Adrenal gland (tissue), 9 donors: ENCODE measurements at regions not wholly inside any gene's neighbourhood (a gene's known extent, or its start where the extent isn't known, plus 50 kb on each side); places are given as distances from the start of the nearest gene placed in this dataset.

Source experiments
- DNase-seq, 7 donors: peaks; one replicate each; pipeline ENCODE4 v3.0.0-alpha.2; 2019 to 2020
- H3K27ac ChIP-seq, 5 donors: fragments of 200-600 bp; sonication (generic) in 4 of 5; 1 replicate in 3 of 5; 2 replicates in 2 of 5; pipeline versions ENCODE4 v1.5.1 to v1.8.0; 2016 to 2020; ENCODE audit warnings: mild to moderate bottlenecking in 1 of 5
- H3K27me3 ChIP-seq: fragments of 200-600 bp; 2 replicates; pipeline ENCODE4 v1.8.0; 2021
- H3K36me3 ChIP-seq, 2 donors: fragments of 200-600 bp; replicated peaks in 1 of 2; 1 replicate in 1 of 2; 2 replicates in 1 of 2; pipeline versions ENCODE4 v1.5.1 to v1.8.0; 2018 to 2022
- H3K4me1 ChIP-seq, 2 donors: fragments of 200-600 bp; replicated peaks in 1 of 2; 1 replicate in 1 of 2; 2 replicates in 1 of 2; pipeline versions ENCODE4 v1.5.1 to v1.8.0; 2018 to 2021
- H3K4me3 ChIP-seq, 4 donors: fragments of 200-600 bp; sonication (generic) in 3 of 4; one replicate each; pipeline ENCODE4 v1.5.1; 2016 to 2018
- H3K9me3 ChIP-seq, 3 donors: fragments of 200-600 bp; sonication (generic) in 1 of 3; replicated peaks in 1 of 3; 1 replicate in 2 of 3; 2 replicates in 1 of 3; pipeline versions ENCODE4 v1.5.1 to v1.8.0; 2016 to 2021
- CTCF ChIP-seq, 6 experiments: fragments of 450-650 bp in 4 of 6; fragments of 200-600 bp in 2 of 6; sonication (generic) in 1 of 6; IDR thresholded peaks; 1 replicate in 5 of 6; 2 replicates in 1 of 6; pipeline versions ENCODE4 v1.5.1 to v1.8.0; 2016 to 2021; ENCODE audit warnings: antibody characterized with exemption in 6 of 6, mild to moderate bottlenecking in 2 of 6, moderate library complexity in 1 of 6
- POLR2A ChIP-seq, 2 donors: fragments of 450-650 bp; IDR thresholded peaks; one replicate each; pipeline ENCODE4 v1.6.1; 2017; ENCODE audit warnings: antibody characterized with exemption in 2 of 2, mild to moderate bottlenecking in 2 of 2, moderate library complexity in 1 of 2
- WGBS, 4 donors: extraction: QIAGEN DNeasy Blood & Tissue Kit in 2 of 4; methylation state at CpG; one replicate each; pipeline versions ENCODE4 v1.1.5 to v1.1.7; 2013 to 2017; 5-methylcytosine and 5-hydroxymethylcytosine counted together
- intact Hi-C, 2 donors: fragments of 100-400 bp; cut with DNase I; formaldehyde crosslinking; loops; one replicate each; pipeline versions ENCODE4 v1.14.1 to v1.15.0; 2022 to 2023
- donor health status: healthy with polysubstance abuse.
- donor health status: Bipolar disorder and iron deficiency.
- donor health status: DM: yes; HTN: yes; CAD: no.
- donor health status: DM: no; HTN: no; CAD: no.
- donor health status: DM: no; HTN: no; CAD: no.

- intact Hi-C loops = no loop called here
- H3K36me3 ChIP-seq = no peaks in the 10 kb centered on the region
- no peaks in the 10 kb centered on the region for H3K4me1 ChIP-seq
- H3K27me3 ChIP-seq = no peaks in the 10 kb centered on the region
- H3K4me3 ChIP-seq = no peak overlapping the region
- no peak overlapping the region for H3K27ac ChIP-seq
- TF ChIP-seq CTCF (IDR thresholded peaks at IDR 0.05) (no peak), POLR2A (IDR thresholded peaks at IDR 0.05) (no peak)
- WGBS, 4 donors = 63 to 70% (median 68%) methylated on average over 2 of the region's 2 CpGs
- H3K9me3 ChIP-seq = no peaks in the 10 kb centered on the region
- DNase-seq = no peak
Observed at GRCh38 chr18:50444539-50444938, 69.7 kb downstream of the SKA1 start.

GRCh38 chr18:50446629-50447028, 71.8 kb downstream of the SKA1 start:
- no peaks in the 10 kb centered on the region for H3K27me3 ChIP-seq
- TF ChIP-seq CTCF (IDR thresholded peaks at IDR 0.05) = no peak
- TF ChIP-seq POLR2A (IDR thresholded peaks at IDR 0.05) = no peak
- H3K4me1 ChIP-seq = no peaks in the 10 kb centered on the region
- H3K4me3 ChIP-seq = no peak overlapping the region
- intact Hi-C loops = no loop called here
- no peaks in the 10 kb centered on the region for H3K36me3 ChIP-seq
- WGBS, 4 donors = 70 to 80% (median 75%) methylated on average over 2 of the region's 2 CpGs
- no peak overlapping the region for H3K27ac ChIP-seq
- no peaks in the 10 kb centered on the region for H3K9me3 ChIP-seq
- DNase-seq = no peak

- TF ChIP-seq CTCF (IDR thresholded peaks at IDR 0.05) = no peak
- TF ChIP-seq POLR2A (IDR thresholded peaks at IDR 0.05) = no peak
- no peaks in the 10 kb centered on the region for H3K27me3 ChIP-seq
- no peak overlapping the region for H3K27ac ChIP-seq
- no peaks in the 10 kb centered on the region for H3K9me3 ChIP-seq
- WGBS, 4 donors = 74 to 86% (median 80%) methylated on average over 5 of the region's 5 CpGs
- H3K4me1 ChIP-seq = no peaks in the 10 kb centered on the region
- no peaks in the 10 kb centered on the region for H3K36me3 ChIP-seq
- no peak overlapping the region for H3K4me3 ChIP-seq
- DNase-seq = no peak
- intact Hi-C loops = no loop called here
Observed at GRCh38 chr18:50447102-50447741, 72.4 kb downstream of the SKA1 start.

GRCh38 chr18:50447952-50448351, 73.1 kb downstream of the SKA1 start:
- 65 to 77% (median 75%) methylated on average over 1 of the region's 1 CpG for WGBS, 4 donors
- TF ChIP-seq POLR2A (IDR thresholded peaks at IDR 0.05) (no peak), CTCF (IDR thresholded peaks at IDR 0.05) (no peak)
- Histone ChIP-seq H3K9me3 (no peaks in the 10 kb centered on the region), H3K27ac (no peak overlapping the region), H3K4me1 (no peaks in the 10 kb centered on the region), H3K36me3 (no peaks in the 10 kb centered on the region), H3K4me3 (no peak overlapping the region), H3K27me3 (no peaks in the 10 kb centered on the region)
- intact Hi-C loops = no loop called here
- DNase-seq = no peak
